Breast epithelium (tissue), 3 donors: ENCODE measurements at regions not wholly inside any gene's neighbourhood (a gene's known extent, or its start where the extent isn't known, plus 50 kb on each side); places are given as distances from the start of the nearest gene placed in this dataset.
"Not testable (repeated sequence)": the region's sequence is repeated elsewhere in the genome, so short reads cannot be mapped to it uniquely, and the experiment has no call there.

Experiments
- POLR2A ChIP-seq: fragments of 450-650 bp; IDR thresholded peaks from one replicate; pipeline ENCODE4 v1.6.1; 2016; ENCODE audit warnings: antibody characterized with exemption, mild to moderate bottlenecking, moderate library complexity
- TF ChIP-seq, protein P1 (sequence below), 3 donors: fragments of 450-650 bp; IDR thresholded peaks; one replicate each; pipeline ENCODE4 v1.5.1; 2016 to 2017; ENCODE audit warnings: antibody characterized with exemption in 3 of 3, mild to moderate bottlenecking in 3 of 3, moderate library complexity in 3 of 3

DNA sequence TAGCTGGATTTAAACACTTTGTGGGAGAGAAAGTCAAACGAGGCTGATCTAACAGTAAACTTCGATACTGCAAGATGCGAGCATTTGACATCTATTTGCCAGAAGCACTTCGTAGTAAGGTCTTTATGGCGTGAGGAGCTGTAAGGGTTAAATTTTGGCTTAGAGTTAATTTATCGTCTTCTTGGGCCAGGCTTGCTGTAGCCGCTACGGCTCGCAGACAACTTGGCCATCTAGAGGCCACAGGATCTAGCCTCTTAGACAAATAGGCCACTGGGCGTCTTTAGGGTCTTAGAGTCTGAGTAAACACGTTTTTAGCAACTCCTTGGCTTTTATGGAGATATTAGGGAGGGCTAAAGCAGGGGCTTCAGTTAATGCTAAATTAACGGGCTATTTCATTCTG, 165.6 kb upstream of the CCZ1B start:
- TF ChIP-seq, protein P1, sequence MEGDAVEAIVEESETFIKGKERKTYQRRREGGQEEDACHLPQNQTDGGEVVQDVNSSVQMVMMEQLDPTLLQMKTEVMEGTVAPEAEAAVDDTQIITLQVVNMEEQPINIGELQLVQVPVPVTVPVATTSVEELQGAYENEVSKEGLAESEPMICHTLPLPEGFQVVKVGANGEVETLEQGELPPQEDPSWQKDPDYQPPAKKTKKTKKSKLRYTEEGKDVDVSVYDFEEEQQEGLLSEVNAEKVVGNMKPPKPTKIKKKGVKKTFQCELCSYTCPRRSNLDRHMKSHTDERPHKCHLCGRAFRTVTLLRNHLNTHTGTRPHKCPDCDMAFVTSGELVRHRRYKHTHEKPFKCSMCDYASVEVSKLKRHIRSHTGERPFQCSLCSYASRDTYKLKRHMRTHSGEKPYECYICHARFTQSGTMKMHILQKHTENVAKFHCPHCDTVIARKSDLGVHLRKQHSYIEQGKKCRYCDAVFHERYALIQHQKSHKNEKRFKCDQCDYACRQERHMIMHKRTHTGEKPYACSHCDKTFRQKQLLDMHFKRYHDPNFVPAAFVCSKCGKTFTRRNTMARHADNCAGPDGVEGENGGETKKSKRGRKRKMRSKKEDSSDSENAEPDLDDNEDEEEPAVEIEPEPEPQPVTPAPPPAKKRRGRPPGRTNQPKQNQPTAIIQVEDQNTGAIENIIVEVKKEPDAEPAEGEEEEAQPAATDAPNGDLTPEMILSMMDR (IDR thresholded peaks at IDR 0.05): not testable (repeated sequence)
- not testable (repeated sequence) for TF ChIP-seq POLR2A
